SK-N-DZ (cell line): ENCODE measurements at regions not wholly inside any gene's neighbourhood (a gene's known extent, or its start where the extent isn't known, plus 50 kb on each side); places are given as distances from the start of the nearest gene placed in this dataset.
A peak's percentile ranks its signal among the peaks of the same experiment; 100 is the strongest.
"Not testable (repeated sequence)": the region's sequence is repeated elsewhere in the genome, so short reads cannot be mapped to it uniquely, and the experiment has no call there.

ENCODE experiments used
- DNase-seq: peaks from one replicate; pipeline ENCODE4 v3.0.0-alpha.2; 2015; ENCODE audit warnings: low spot score

- no peak for DNase-seq
These were observed 336.5 kb upstream of the SEMA6A start for GRCh38 chr5:116911074-116911473.

- no peak for DNase-seq
These were observed 333.9 kb upstream of the SEMA6A start for GRCh38 chr5:116908537-116908936.

GRCh38 chr5:116905885-116906284, 331.3 kb upstream of the SEMA6A start:
- no peak for DNase-seq

- peak; percentile 17 for DNase-seq
These were observed 326.2 kb upstream of the SEMA6A start for GRCh38 chr5:116900793-116901192.

- no peak for DNase-seq
These were observed 324.3 kb upstream of the SEMA6A start for GRCh38 chr5:116898917-116899316.

- DNase-seq = no peak
These were observed 322.7 kb upstream of the SEMA6A start for GRCh38 chr5:116897291-116897690.

GRCh38 chr5:116896001-116896400, 321.4 kb upstream of the SEMA6A start:
- no peak for DNase-seq

- no peak for DNase-seq
These were observed 318.4 kb upstream of the SEMA6A start for GRCh38 chr5:116892993-116893392.

- DNase-seq = no peak
These were observed 312.5 kb upstream of the SEMA6A start for GRCh38 chr5:116887104-116887503.

GRCh38 chr5:116885825-116886224, 311.2 kb upstream of the SEMA6A start:
- no peak for DNase-seq

- no peak for DNase-seq
These were observed 309.3 kb upstream of the SEMA6A start for GRCh38 chr5:116883875-116884274.

GRCh38 chr5:116881921-116882531, 307.4 kb upstream of the SEMA6A start:
- no peak for DNase-seq

- no peak for DNase-seq
These were observed 306.0 kb upstream of the SEMA6A start for GRCh38 chr5:116880601-116881000.

GRCh38 chr5:116880150-116880549, 305.5 kb upstream of the SEMA6A start:
- no peak for DNase-seq

GRCh38 chr5:116876240-116876840, 301.7 kb upstream of the SEMA6A start:
- no peak for DNase-seq

- no peak for DNase-seq
These were observed 298.4 kb upstream of the SEMA6A start for GRCh38 chr5:116872986-116873385.

- no peak for DNase-seq
These were observed 297.9 kb upstream of the SEMA6A start for GRCh38 chr5:116872486-116872885.

- DNase-seq = not testable (repeated sequence)
These were observed 293.2 kb upstream of the SEMA6A start for GRCh38 chr5:116867825-116868224.

- peak; percentile 26 for DNase-seq
These were observed 291.0 kb upstream of the SEMA6A start for GRCh38 chr5:116865651-116866050.

GRCh38 chr5:116864838-116865190, 290.2 kb upstream of the SEMA6A start:
- DNase-seq = peak; percentile 93

- DNase-seq = peak; percentile 83
These were observed 289.7 kb upstream of the SEMA6A start for GRCh38 chr5:116864157-116864837.

GRCh38 chr5:116862632-116863455, 288.2 kb upstream of the SEMA6A start:
- no peak for DNase-seq
